ENCODE measurements at regions not wholly inside any gene's neighbourhood (a gene's known extent, or its start where the extent isn't known, plus 50 kb on each side); places are given as distances from the start of the nearest gene placed in this dataset.

GRCh38 chr21:36584980-36585940 lies 105.3 kb upstream of the CLDN14 start:
- TF ChIP-seq FOXM1 (IDR thresholded peaks at IDR 0.05; ENCODE audit: borderline replicate concordance, low read depth) (no peak), YY1 (IDR thresholded peaks at IDR 0.05; ENCODE audit: low read depth) (no peak), CEBPB (IDR thresholded peaks at IDR 0.05) (no peak), EGR1 (IDR thresholded peaks at IDR 0.05) (no peak), NFIC (IDR thresholded peaks at IDR 0.05) (no peak), MAX (IDR thresholded peaks at IDR 0.05) (no peak), REST (IDR thresholded peaks at IDR 0.05; ENCODE audit: low read depth) (no peak), ZBTB7A (IDR thresholded peaks at IDR 0.05; ENCODE audit: low read depth) (no peak), EP300 (IDR thresholded peaks at IDR 0.05; ENCODE audit: borderline replicate concordance) (no peak), TAF1 (IDR thresholded peaks at IDR 0.05; ENCODE audit: low read depth) (no peak), CREB1 (IDR thresholded peaks at IDR 0.05; ENCODE audit: low read depth) (no peak)
